Gastroesophageal sphincter (tissue), 4 donors: ENCODE measurements at regions not wholly inside any gene's neighbourhood (a gene's known extent, or its start where the extent isn't known, plus 50 kb on each side); places are given as distances from the start of the nearest gene placed in this dataset.
"Not testable (repeated sequence)": the region's sequence is repeated elsewhere in the genome, so short reads cannot be mapped to it uniquely, and the experiment has no call there.

ENCODE experiments used
- ATAC-seq: fragments of 150-250 bp; one replicate; pipeline ENCODE4 v1.9.1; 2016; ENCODE audit warnings: mild to moderate bottlenecking, moderate library complexity
- H3K27ac ChIP-seq, 4 donors: fragments of 200-600 bp; sonication (generic) in 3 of 4; 1 replicate in 3 of 4; 2 replicates in 1 of 4; pipeline ENCODE4 v1.5.1; 2016 to 2019
- H3K27me3 ChIP-seq: fragments of 200-600 bp; sonication (generic); one replicate; pipeline ENCODE4 v1.5.1; 2019
- H3K36me3 ChIP-seq, 2 donors: fragments of 200-600 bp; sonication (generic); one replicate each; pipeline ENCODE4 v1.5.1; 2019; ENCODE audit warnings: control low read depth in 1 of 2
- H3K4me1 ChIP-seq, 3 donors: fragments of 200-600 bp; sonication (generic); 1 replicate in 2 of 3; 2 replicates in 1 of 3; pipeline ENCODE4 v1.5.1; 2016 to 2019; ENCODE audit warnings: control low read depth in 2 of 3
- H3K4me3 ChIP-seq, 2 donors: fragments of 200-600 bp; sonication (generic); one replicate each; pipeline ENCODE4 v1.5.1; 2019; ENCODE audit warnings: mild to moderate bottlenecking in 1 of 2, moderate library complexity in 1 of 2
- H3K9me3 ChIP-seq, 3 donors: fragments of 200-600 bp; sonication (generic); one replicate each; pipeline ENCODE4 v1.5.1; 2017 to 2019; ENCODE audit warnings: control low read depth in 2 of 3
- EP300 ChIP-seq: sonication (generic); formaldehyde crosslinking; IDR thresholded peaks from one replicate; pipeline ENCODE4 v1.6.1; 2017; ENCODE audit warnings: antibody characterized with exemption, mild to moderate bottlenecking
- POLR2A ChIP-seq, 2 donors: fragments of 450-650 bp; IDR thresholded peaks; one replicate each; pipeline ENCODE4 v1.6.1; 2017; ENCODE audit warnings: antibody characterized with exemption in 2 of 2, mild to moderate bottlenecking in 2 of 2, moderate library complexity in 1 of 2
- POLR2AphosphoS5 ChIP-seq: sonication (generic); formaldehyde crosslinking; IDR thresholded peaks from one replicate; pipeline ENCODE4 v1.6.1; 2017; ENCODE audit warnings: antibody characterized with exemption
- WGBS, 2 donors: methylation state at CpG; one replicate each; pipeline ENCODE4 v1.1.5; 2018; ENCODE audit warnings: low coverage in 1 of 2; 5-methylcytosine and 5-hydroxymethylcytosine counted together
- TF ChIP-seq, protein P1 (sequence below), 4 experiments: fragments of 200-600 bp in 2 of 4; fragments of 450-650 bp in 2 of 4; sonication (generic) in 1 of 4; IDR thresholded peaks; one replicate each; pipeline ENCODE4 v1.5.1; 2017 to 2019; ENCODE audit warnings: antibody characterized with exemption in 4 of 4, mild to moderate bottlenecking in 2 of 4, moderate library complexity in 2 of 4

DNA sequence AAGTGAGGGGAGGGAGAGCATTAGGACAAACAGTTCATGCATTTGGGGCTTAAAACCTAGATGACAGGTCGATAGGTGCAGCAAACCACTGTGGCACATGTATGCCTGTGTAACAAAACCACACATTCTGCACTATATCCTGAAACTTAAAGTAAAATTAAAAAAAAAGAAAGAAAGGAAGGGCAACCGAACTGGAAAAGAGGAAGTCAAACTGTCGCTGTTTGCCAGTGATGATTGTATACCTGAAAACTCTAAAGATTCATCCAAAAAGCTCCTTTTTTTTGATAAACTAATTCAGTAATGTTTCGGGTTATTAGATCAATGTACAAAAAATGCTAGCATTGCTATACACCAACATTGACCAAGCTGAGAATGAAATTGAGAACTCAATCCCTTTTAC lies 259.0 kb upstream of the ALG10 start:
- Histone ChIP-seq H3K4me3 (no peak overlapping the region), H3K27ac (no peak overlapping the region), H3K36me3 (no peaks in the 10 kb centered on the region), H3K27me3 (no peaks in the 10 kb centered on the region), H3K9me3 (no peaks in the 10 kb centered on the region), H3K4me1 (no peaks in the 10 kb centered on the region)
- WGBS, 2 donors: 63 to 66% methylated on average over 4 of the region's 4 CpGs
- ATAC-seq: no peak
- TF ChIP-seq, protein P1, sequence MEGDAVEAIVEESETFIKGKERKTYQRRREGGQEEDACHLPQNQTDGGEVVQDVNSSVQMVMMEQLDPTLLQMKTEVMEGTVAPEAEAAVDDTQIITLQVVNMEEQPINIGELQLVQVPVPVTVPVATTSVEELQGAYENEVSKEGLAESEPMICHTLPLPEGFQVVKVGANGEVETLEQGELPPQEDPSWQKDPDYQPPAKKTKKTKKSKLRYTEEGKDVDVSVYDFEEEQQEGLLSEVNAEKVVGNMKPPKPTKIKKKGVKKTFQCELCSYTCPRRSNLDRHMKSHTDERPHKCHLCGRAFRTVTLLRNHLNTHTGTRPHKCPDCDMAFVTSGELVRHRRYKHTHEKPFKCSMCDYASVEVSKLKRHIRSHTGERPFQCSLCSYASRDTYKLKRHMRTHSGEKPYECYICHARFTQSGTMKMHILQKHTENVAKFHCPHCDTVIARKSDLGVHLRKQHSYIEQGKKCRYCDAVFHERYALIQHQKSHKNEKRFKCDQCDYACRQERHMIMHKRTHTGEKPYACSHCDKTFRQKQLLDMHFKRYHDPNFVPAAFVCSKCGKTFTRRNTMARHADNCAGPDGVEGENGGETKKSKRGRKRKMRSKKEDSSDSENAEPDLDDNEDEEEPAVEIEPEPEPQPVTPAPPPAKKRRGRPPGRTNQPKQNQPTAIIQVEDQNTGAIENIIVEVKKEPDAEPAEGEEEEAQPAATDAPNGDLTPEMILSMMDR (IDR thresholded peaks at IDR 0.05): no peak
- TF ChIP-seq EP300 (no peak), POLR2A (IDR thresholded peaks at IDR 0.05) (no peak), POLR2AphosphoS5 (no peak)

DNA sequence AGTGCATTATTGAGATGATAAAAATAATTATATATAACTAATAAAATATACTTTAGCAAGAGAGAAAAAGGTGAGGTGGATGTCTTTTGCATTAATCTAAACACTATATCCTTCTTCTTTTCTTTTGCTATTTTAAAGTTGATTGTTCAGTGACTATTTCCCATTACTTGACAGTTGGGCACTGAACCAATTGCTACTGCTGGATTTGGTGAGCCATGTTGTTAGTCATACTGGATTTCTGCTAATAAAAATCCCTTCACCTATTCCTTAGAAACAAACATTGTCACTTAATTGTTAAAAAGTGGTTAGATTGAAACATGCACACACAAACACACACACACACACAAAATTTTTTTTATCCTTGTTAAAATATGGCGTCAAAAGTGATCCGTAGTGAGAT lies 251.6 kb upstream of the ALG10 start:
- no peak for ATAC-seq
- H3K9me3 ChIP-seq: no peaks in the 10 kb centered on the region
- WGBS, 2 donors: 75 to 91% methylated on average over 2 of the region's 2 CpGs

DNA sequence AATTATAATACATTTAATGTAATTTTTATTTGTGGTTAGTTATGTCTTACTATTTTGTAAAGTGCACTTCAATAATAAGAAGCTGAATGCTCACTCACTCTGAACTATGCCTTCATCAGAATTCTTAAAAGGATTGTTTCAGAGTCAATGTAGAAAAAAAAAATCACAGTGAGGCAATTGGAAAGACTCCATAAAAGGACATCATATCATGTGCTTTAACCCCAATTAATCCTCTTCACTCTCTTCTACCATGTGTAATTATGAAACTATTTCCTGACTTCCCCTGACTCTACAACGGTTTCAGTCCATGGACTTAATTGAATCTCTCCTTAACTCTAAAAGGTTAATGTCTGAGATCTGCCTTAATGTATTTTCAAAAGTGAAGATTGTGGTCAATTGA lies 250.4 kb upstream of the ALG10 start:
- Histone ChIP-seq H3K36me3 (no peaks in the 10 kb centered on the region), H3K4me1 (no peaks in the 10 kb centered on the region), H3K27ac (no peak overlapping the region), H3K27me3 (no peaks in the 10 kb centered on the region), H3K4me3 (no peak overlapping the region), H3K9me3 (no peaks in the 10 kb centered on the region)
- 79 to 81% methylated on average over 1 of the region's 1 CpG for WGBS, 2 donors
- TF ChIP-seq POLR2AphosphoS5 (no peak), EP300 (no peak)
- no peak for ATAC-seq

More for the DNA sequence above, 251.6 kb upstream of the ALG10 start:
- TF ChIP-seq POLR2A (IDR thresholded peaks at IDR 0.05): no peak
- TF ChIP-seq EP300: no peak
- no peak for TF ChIP-seq POLR2AphosphoS5
- TF ChIP-seq, protein P1 (IDR thresholded peaks at IDR 0.05): no peak
- Histone ChIP-seq H3K27me3 (no peaks in the 10 kb centered on the region), H3K27ac (no peak overlapping the region), H3K4me1 (no peaks in the 10 kb centered on the region), H3K4me3 (no peak overlapping the region), H3K36me3 (no peaks in the 10 kb centered on the region)

DNA sequence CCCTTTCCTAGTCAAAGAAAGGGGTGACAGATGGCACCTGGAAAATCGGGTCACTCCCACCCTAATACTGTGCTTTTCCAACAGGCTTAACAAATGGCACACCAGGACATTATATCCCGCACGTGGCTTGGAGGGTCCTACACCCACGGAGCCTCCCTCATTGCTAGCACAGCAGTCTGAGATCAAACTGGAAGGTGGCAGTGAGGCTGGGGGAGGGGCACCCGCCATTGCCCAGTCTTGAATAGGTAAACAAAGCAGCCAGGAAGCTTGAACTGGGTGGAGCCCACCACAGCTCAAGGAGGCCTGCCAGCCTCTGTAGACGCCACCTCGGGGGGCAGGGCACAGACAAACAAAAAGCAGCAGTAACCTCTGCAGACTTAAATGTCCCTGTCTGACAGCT lies 249.2 kb upstream of the ALG10 start:
- 100% methylated on average over 1 of the region's 7 CpGs; no CpG with 5 or more reads in 1 of the 2 donors for WGBS, 2 donors
- H3K4me1 ChIP-seq, H3K27ac ChIP-seq, H3K27me3 ChIP-seq, H3K9me3 ChIP-seq, H3K4me3 ChIP-seq, H3K36me3 ChIP-seq, ATAC-seq: not testable (repeated sequence)

DNA sequence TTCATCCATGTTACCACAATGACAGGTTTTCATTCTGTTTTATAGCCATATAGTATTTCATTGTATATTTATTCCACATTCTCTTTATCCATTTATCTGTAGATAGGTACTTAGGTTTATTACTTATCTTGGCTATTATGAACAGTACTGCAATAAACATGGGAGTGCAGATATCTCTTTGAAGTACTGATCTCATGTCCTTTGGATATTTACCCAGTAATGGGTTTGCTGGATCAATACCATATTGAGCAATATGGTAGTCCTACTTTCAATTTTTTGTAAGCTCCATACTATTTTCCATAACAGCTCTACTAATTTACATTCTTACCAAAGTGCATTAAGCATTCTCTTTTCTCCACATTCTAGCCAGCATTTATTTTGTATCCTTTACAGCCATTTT lies 235.8 kb upstream of the ALG10 start:
- H3K36me3 ChIP-seq: no peaks in the 10 kb centered on the region
- H3K9me3 ChIP-seq: peaks cover 0 to 2% (median 0%) of the 10 kb centered on the region in 3 donors
- no peak overlapping the region for H3K27ac ChIP-seq
- no peaks in the 10 kb centered on the region for H3K27me3 ChIP-seq
- no peaks in the 10 kb centered on the region for H3K4me1 ChIP-seq
- no peak for ATAC-seq
- H3K4me3 ChIP-seq: no peak overlapping the region
- TF ChIP-seq, protein P1 (IDR thresholded peaks at IDR 0.05): no peak
- TF ChIP-seq POLR2AphosphoS5 (no peak), POLR2A (IDR thresholded peaks at IDR 0.05) (no peak), EP300 (no peak)

DNA sequence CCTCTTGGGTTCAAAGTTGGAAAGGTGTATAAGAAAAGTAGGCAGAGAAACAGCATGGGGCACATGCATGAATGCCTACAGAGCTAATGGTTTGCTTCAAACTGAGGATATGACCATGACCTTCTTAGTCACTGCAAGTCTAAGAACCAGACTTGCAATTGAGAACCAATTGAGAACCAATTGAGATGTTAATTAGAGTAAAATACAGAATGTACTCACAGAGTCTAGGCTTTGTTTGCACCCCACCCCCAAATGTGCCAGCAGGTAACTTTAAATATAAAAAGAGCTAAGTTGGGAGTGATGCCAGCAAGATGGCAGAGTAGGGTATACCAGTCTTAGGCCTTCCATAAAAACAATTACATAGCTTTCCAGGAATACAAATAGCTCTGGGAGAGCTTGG lies 227.3 kb upstream of the ALG10 start:
- Histone ChIP-seq H3K27ac (no peak overlapping the region), H3K27me3 (no peaks in the 10 kb centered on the region), H3K9me3 (peaks cover 0 to 8% (median 0%) of the 10 kb centered on the region in 3 donors), H3K4me1 (no peaks in the 10 kb centered on the region), H3K4me3 (no peak overlapping the region), H3K36me3 (no peaks in the 10 kb centered on the region)
- TF ChIP-seq, protein P1 (IDR thresholded peaks at IDR 0.05): no peak
- TF ChIP-seq EP300 (no peak), POLR2A (IDR thresholded peaks at IDR 0.05) (no peak), POLR2AphosphoS5 (no peak)
- no peak for ATAC-seq
